ENCODE measurements at regions not wholly inside any gene's neighbourhood (a gene's known extent, or its start where the extent isn't known, plus 50 kb on each side); places are given as distances from the start of the nearest gene placed in this dataset.
A peak's percentile ranks its signal among the peaks of the same experiment; 100 is the strongest.

GRCh38 chr11:120061036-120061760 is 76.7 kb downstream of the TRIM29 start:
- DNase-seq, result no peak
- 77 to 80% (median 78%) methylated on average over 12 of the region's 12 CpGs for WGBS, 3 donors
- H3K27ac ChIP-seq (ENCODE audit: low read depth in 1 of 3, low read length in 2 of 3), result no peak overlapping the region
- peaks cover 0 to 16% (median 3%) of the 10 kb centered on the region in 3 donors for H3K27me3 ChIP-seq (ENCODE audit: control insufficient read depth in 3 of 3, insufficient read depth in 3 of 3, low read length in 3 of 3)
- no peak for FAIRE-seq
- H3K36me3 ChIP-seq (ENCODE audit: control insufficient read depth in 3 of 3, insufficient read depth in 2 of 3, low read depth in 1 of 3, low read length in 3 of 3), result no peaks in the 10 kb centered on the region
- H3K4me3 ChIP-seq (ENCODE audit: low read depth in 1 of 3, low read length in 3 of 3), result no peak overlapping the region
- H3K4me1 ChIP-seq (ENCODE audit: control insufficient read depth in 3 of 3, insufficient read depth in 2 of 3, low read depth in 1 of 3, low read length in 2 of 3), result peaks cover 0 to 22% (median 0%) of the 10 kb centered on the region in 3 donors
- no peaks in the 10 kb centered on the region for H3K9me3 ChIP-seq (ENCODE audit: control insufficient read depth in 2 of 2, insufficient read depth in 1 of 2, low read depth in 1 of 2, low read length in 1 of 2)

DNA sequence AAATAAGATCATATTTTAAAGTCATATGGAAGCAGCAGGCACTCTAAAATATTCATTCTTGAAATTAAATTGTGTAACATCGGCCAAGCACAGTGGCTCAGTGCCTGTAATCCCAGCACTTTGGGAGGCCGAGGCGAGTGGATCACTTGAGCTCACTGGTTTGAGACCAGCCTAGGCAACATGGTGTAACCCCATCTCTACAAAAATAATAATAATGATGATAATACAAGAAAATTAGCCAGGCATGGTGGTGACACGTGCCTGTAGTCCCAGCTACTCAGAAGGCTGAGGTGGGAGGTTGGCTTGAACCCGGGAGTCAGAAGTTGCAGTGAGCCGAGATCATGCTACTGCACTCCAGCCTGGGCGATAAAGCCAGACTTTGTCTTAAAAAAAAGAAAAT is 77.4 kb downstream of the TRIM29 start:
- DNase-seq, result no peak
- H3K4me1 ChIP-seq (ENCODE audit: control insufficient read depth in 3 of 3, insufficient read depth in 2 of 3, low read depth in 1 of 3, low read length in 2 of 3), result peaks cover 0 to 22% (median 0%) of the 10 kb centered on the region in 3 donors
- no peak overlapping the region for H3K27ac ChIP-seq (ENCODE audit: low read depth in 1 of 3, low read length in 2 of 3)
- H3K36me3 ChIP-seq (ENCODE audit: control insufficient read depth in 3 of 3, insufficient read depth in 2 of 3, low read depth in 1 of 3, low read length in 3 of 3), result no peaks in the 10 kb centered on the region
- FAIRE-seq, result no peak
- H3K4me3 ChIP-seq (ENCODE audit: low read depth in 1 of 3, low read length in 3 of 3), result no peak overlapping the region
- WGBS, 3 donors, result 88 to 93% (median 91%) methylated on average over 7 of the region's 7 CpGs
- peaks cover 0 to 16% (median 3%) of the 10 kb centered on the region in 3 donors for H3K27me3 ChIP-seq (ENCODE audit: control insufficient read depth in 3 of 3, insufficient read depth in 3 of 3, low read length in 3 of 3)
- no peaks in the 10 kb centered on the region for H3K9me3 ChIP-seq (ENCODE audit: control insufficient read depth in 2 of 2, insufficient read depth in 1 of 2, low read depth in 1 of 2, low read length in 1 of 2)

- H3K27me3 ChIP-seq (ENCODE audit: control insufficient read depth in 3 of 3, insufficient read depth in 3 of 3, low read length in 3 of 3), result peaks cover 0 to 16% (median 3%) of the 10 kb centered on the region in 3 donors
- DNase-seq (no peak), FAIRE-seq (no peak)
- H3K4me1 ChIP-seq (ENCODE audit: control insufficient read depth in 3 of 3, insufficient read depth in 2 of 3, low read depth in 1 of 3, low read length in 2 of 3), result peaks cover 0 to 22% (median 0%) of the 10 kb centered on the region in 3 donors
- no peaks in the 10 kb centered on the region for H3K36me3 ChIP-seq (ENCODE audit: control insufficient read depth in 3 of 3, insufficient read depth in 2 of 3, low read depth in 1 of 3, low read length in 3 of 3)
- no peaks in the 10 kb centered on the region for H3K9me3 ChIP-seq (ENCODE audit: control insufficient read depth in 2 of 2, insufficient read depth in 1 of 2, low read depth in 1 of 2, low read length in 1 of 2)
- 84 to 93% (median 86%) methylated on average over 4 of the region's 4 CpGs for whole genome bisulfite sequencing, 3 donors
- H3K4me3 ChIP-seq (ENCODE audit: low read depth in 1 of 3, low read length in 3 of 3), result no peak overlapping the region
- no peak overlapping the region for H3K27ac ChIP-seq (ENCODE audit: low read depth in 1 of 3, low read length in 2 of 3)
Observed at GRCh38 chr11:120058931-120059330, 79.0 kb downstream of the TRIM29 start.

- Histone ChIP-seq H3K4me1 (ENCODE audit: control insufficient read depth in 3 of 3, insufficient read depth in 2 of 3, low read depth in 1 of 3, low read length in 2 of 3) (peaks cover 0 to 22% (median 0%) of the 10 kb centered on the region in 3 donors), H3K36me3 (ENCODE audit: control insufficient read depth in 3 of 3, insufficient read depth in 2 of 3, low read depth in 1 of 3, low read length in 3 of 3) (no peaks in the 10 kb centered on the region), H3K27ac (ENCODE audit: low read depth in 1 of 3, low read length in 2 of 3) (peak overlapping the region in 1 of 3 donors; percentile 70), H3K27me3 (ENCODE audit: control insufficient read depth in 3 of 3, insufficient read depth in 3 of 3, low read length in 3 of 3) (peaks cover 1 to 17% (median 3%) of the 10 kb centered on the region in 3 donors), H3K4me3 (ENCODE audit: low read depth in 1 of 3, low read length in 3 of 3) (no peak overlapping the region), H3K9me3 (ENCODE audit: control insufficient read depth in 2 of 2, insufficient read depth in 1 of 2, low read depth in 1 of 2, low read length in 1 of 2) (no peaks in the 10 kb centered on the region)
- FAIRE-seq (no peak), DNase-seq (peak; percentile 86 to 88)
- 40 to 57% (median 49%) methylated on average over 18 of the region's 18 CpGs for WGBS, 3 donors
Observed at GRCh38 chr11:120057595-120058581, 80.0 kb downstream of the TRIM29 start.

- no peaks in the 10 kb centered on the region for H3K9me3 ChIP-seq (ENCODE audit: control insufficient read depth in 2 of 2, insufficient read depth in 1 of 2, low read depth in 1 of 2, low read length in 1 of 2)
- no peak for DNase-seq
- no peak overlapping the region for H3K4me3 ChIP-seq (ENCODE audit: low read depth in 1 of 3, low read length in 3 of 3)
- H3K27me3 ChIP-seq (ENCODE audit: control insufficient read depth in 3 of 3, insufficient read depth in 3 of 3, low read length in 3 of 3), result peaks cover 3 to 10% (median 3%) of the 10 kb centered on the region in 3 donors
- 77 to 79% (median 78%) methylated on average over 4 of the region's 4 CpGs for WGBS, 3 donors
- H3K4me1 ChIP-seq (ENCODE audit: control insufficient read depth in 3 of 3, insufficient read depth in 2 of 3, low read depth in 1 of 3, low read length in 2 of 3), result peaks cover 0 to 22% (median 0%) of the 10 kb centered on the region in 3 donors
- peak overlapping the region in 1 of 3 donors; percentile 19 for H3K27ac ChIP-seq (ENCODE audit: low read depth in 1 of 3, low read length in 2 of 3)
- H3K36me3 ChIP-seq (ENCODE audit: control insufficient read depth in 3 of 3, insufficient read depth in 2 of 3, low read depth in 1 of 3, low read length in 3 of 3), result no peaks in the 10 kb centered on the region
- FAIRE-seq, result no peak
Observed at GRCh38 chr11:120057028-120057330, 80.9 kb downstream of the TRIM29 start.

DNA sequence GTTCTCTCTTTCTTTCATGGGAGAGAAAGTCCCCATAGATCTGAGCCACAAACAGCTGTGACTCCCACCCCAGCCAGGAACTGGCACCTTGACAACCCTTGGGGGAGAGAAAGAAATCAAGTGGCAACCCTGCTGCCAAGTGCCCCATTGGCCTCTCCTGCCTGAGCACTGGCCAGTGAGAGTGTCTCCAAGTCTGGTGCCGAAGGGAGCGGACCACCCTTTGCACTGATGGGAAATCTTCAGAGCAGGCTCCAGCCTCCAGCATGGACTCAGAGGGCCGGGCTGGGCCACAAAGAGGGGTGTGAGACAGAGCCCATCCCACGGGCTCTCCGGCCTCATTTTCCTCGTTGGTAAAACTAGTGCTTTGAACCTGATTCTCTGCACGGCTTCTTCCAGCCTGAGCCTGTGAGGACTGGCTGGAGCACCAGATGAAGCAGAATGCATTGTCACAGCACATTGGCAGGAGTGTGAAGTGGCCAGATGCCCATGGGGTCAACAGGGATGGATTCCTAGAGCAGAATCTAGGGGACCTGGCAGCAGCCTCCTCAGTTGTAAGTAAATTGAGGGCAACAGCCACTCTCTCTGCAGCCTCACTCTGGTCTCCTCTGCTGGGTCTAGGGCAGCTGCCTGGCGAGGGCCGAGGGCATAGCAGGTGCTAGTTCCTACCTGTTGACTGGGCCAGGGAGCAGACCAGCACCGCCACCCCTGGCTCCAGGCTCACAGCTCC is 81.4 kb downstream of the TRIM29 start:
- Histone ChIP-seq H3K9me3 (ENCODE audit: control insufficient read depth in 2 of 2, insufficient read depth in 1 of 2, low read depth in 1 of 2, low read length in 1 of 2) (no peaks in the 10 kb centered on the region), H3K27me3 (ENCODE audit: control insufficient read depth in 3 of 3, insufficient read depth in 3 of 3, low read length in 3 of 3) (peaks cover 3 to 5% (median 5%) of the 10 kb centered on the region in 3 donors), H3K4me1 (ENCODE audit: control insufficient read depth in 3 of 3, insufficient read depth in 2 of 3, low read depth in 1 of 3, low read length in 2 of 3) (peaks cover 0 to 22% (median 0%) of the 10 kb centered on the region in 3 donors), H3K36me3 (ENCODE audit: control insufficient read depth in 3 of 3, insufficient read depth in 2 of 3, low read depth in 1 of 3, low read length in 3 of 3) (no peaks in the 10 kb centered on the region), H3K4me3 (ENCODE audit: low read depth in 1 of 3, low read length in 3 of 3) (no peak overlapping the region), H3K27ac (ENCODE audit: low read depth in 1 of 3, low read length in 2 of 3) (peak overlapping the region in 1 of 3 donors; percentile 19)
- WGBS, 3 donors, result 83 to 86% (median 86%) methylated on average over 10 of the region's 10 CpGs
- FAIRE-seq (no peak), DNase-seq (no peak)

- FAIRE-seq (no peak), DNase-seq (no peak)
- H3K36me3 ChIP-seq (ENCODE audit: control insufficient read depth in 3 of 3, insufficient read depth in 2 of 3, low read depth in 1 of 3, low read length in 3 of 3), result no peaks in the 10 kb centered on the region
- no peak overlapping the region for H3K4me3 ChIP-seq (ENCODE audit: low read depth in 1 of 3, low read length in 3 of 3)
- peaks cover 0 to 22% (median 0%) of the 10 kb centered on the region in 3 donors for H3K4me1 ChIP-seq (ENCODE audit: control insufficient read depth in 3 of 3, insufficient read depth in 2 of 3, low read depth in 1 of 3, low read length in 2 of 3)
- H3K27ac ChIP-seq (ENCODE audit: low read depth in 1 of 3, low read length in 2 of 3), result no peak overlapping the region
- no peaks in the 10 kb centered on the region for H3K9me3 ChIP-seq (ENCODE audit: control insufficient read depth in 2 of 2, insufficient read depth in 1 of 2, low read depth in 1 of 2, low read length in 1 of 2)
- H3K27me3 ChIP-seq (ENCODE audit: control insufficient read depth in 3 of 3, insufficient read depth in 3 of 3, low read length in 3 of 3), result peaks cover 3 to 5% (median 5%) of the 10 kb centered on the region in 3 donors
Observed at GRCh38 chr11:120055646-120056045, 82.3 kb downstream of the TRIM29 start.

- 90 to 98% (median 91%) methylated on average over 4 of the region's 4 CpGs for WGBS, 3 donors
- Histone ChIP-seq H3K9me3 (ENCODE audit: control insufficient read depth in 2 of 2, insufficient read depth in 1 of 2, low read depth in 1 of 2, low read length in 1 of 2) (no peaks in the 10 kb centered on the region), H3K27ac (ENCODE audit: low read depth in 1 of 3, low read length in 2 of 3) (no peak overlapping the region), H3K4me1 (ENCODE audit: control insufficient read depth in 3 of 3, insufficient read depth in 2 of 3, low read depth in 1 of 3, low read length in 2 of 3) (peaks cover 0 to 22% (median 0%) of the 10 kb centered on the region in 3 donors), H3K27me3 (ENCODE audit: control insufficient read depth in 3 of 3, insufficient read depth in 3 of 3, low read length in 3 of 3) (peaks cover 3 to 5% (median 5%) of the 10 kb centered on the region in 3 donors), H3K36me3 (ENCODE audit: control insufficient read depth in 3 of 3, insufficient read depth in 2 of 3, low read depth in 1 of 3, low read length in 3 of 3) (no peaks in the 10 kb centered on the region), H3K4me3 (ENCODE audit: low read depth in 1 of 3, low read length in 3 of 3) (no peak overlapping the region)
- DNase-seq, result no peak
- FAIRE-seq, result no peak
Observed at GRCh38 chr11:120054753-120055045, 83.2 kb downstream of the TRIM29 start.
